GM19193 (cell line): ENCODE measurements at regions not wholly inside any gene's neighbourhood (a gene's known extent, or its start where the extent isn't known, plus 50 kb on each side); places are given as distances from the start of the nearest gene placed in this dataset.

Experiments used
- POLR2A ChIP-seq: IDR thresholded peaks from 4 replicates; pipeline ENCODE4 v1.6.1; 2011; ENCODE audit not compliant: insufficient read depth, insufficient read length; ENCODE audit errors: extremely low read depth

DNA sequence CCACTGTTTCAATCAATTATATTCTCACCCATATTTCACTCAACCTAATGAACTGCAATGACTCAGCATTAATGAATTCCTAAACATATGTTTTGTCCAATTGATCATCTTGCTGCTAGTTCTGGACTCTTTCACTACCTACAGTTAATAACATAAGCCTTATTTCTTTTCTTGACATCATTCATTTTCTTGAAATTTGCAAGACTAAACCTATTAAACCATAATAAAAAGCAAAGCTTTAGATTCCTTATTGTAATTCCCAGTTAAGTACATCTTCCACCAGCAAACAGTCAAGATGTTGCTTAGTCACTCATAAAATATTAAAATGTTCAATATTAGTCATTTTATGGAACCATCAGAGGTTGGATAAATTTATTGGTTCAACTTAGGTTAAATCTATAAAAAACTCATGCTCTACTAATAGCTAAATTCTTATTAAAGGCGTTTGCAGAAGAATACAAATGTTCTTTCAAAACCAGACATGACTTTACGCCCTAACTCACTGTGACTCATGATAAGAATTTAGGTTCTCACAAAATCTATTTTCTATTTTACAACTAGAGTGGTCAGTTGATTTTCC lies 599.4 kb downstream of the RNF144A start:
- no peak for TF ChIP-seq POLR2A

DNA sequence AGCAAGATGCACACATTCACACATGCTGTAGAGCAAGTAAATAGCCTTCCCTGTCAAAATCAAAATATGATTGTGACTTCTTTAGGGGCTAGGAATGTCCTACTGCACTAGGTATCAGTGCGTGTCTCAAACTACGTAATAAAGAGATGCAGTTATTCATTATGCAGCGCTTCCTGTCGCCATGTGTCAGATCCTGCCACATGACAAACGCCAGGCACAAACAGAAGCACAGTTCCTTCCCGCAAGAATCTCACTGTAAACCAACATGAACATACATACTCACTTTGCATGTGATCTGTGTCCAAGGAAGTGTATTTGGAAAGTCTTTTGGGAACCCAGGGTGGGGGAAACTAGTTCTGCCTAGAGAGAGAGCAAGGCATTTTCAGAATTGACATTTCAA lies 599.9 kb downstream of the RNF144A start:
- no peak for TF ChIP-seq POLR2A

DNA sequence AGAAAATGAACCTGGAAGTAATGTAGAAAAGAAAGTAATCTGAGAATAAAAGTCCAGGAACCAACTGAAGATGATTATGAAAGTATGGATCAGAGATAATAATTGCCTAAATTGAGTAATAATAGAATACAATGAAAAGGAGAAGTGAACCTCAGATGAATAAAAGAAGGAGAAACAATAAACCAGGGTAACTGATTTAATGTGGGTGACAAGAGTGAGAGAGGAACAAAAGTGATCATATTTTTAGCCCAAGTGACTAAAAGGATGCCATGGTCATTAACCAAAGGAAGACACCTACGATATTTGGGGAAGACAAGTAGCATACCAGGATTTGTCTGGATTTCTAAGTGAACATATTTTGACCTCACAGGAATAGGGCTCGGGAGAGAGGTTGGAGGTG lies 600.6 kb downstream of the RNF144A start:
- no peak for TF ChIP-seq POLR2A

DNA sequence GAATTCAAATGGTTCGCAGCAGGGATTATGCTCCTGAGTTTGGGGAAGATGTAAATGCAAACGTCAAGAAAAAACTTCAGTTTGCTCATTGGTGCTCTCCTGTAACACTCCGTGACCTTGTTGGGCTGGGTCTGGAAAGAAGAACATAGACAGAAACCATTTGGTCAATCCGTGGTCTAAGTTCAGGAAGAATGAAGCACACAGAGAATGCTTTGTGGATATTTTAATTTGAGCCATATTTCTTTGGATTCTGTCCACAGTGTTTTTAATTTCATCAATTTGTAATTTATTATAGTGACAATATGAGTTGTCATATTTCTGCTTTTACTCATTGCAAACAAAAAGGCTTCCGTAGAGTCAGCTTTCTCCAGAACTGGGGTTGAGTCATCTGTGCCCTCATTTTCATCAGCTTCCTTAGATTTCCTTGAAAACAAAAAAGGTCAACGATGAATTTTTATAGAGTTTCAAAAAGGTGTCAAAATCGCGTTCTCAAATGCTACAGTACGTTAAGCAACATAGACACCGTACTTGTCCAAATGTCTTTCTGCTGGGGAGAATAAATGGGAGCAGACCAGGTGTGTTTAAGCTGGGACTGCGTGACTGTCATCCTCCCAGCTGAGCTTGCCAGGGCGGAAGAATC lies 606.4 kb downstream of the RNF144A start:
- TF ChIP-seq POLR2A: no peak

DNA sequence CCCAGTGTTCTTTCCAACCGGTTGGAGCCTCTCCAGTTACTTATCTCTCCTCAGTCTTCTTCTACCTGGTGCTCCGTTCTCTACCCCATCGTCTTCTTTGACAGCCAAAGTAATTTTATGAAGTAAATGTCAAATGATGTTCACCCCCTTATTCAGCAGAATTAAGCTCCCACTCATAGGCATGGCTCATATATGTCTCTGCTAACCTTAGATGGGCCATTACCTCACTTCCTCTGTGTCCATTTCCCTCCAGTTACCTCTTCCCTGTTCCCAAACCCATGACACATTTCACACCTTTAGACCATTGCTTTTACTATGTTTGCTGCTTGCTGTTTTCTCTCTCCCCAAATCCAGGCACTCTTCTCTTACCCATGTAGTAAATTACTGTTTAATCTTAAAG lies 607.0 kb downstream of the RNF144A start:
- no peak for TF ChIP-seq POLR2A

DNA sequence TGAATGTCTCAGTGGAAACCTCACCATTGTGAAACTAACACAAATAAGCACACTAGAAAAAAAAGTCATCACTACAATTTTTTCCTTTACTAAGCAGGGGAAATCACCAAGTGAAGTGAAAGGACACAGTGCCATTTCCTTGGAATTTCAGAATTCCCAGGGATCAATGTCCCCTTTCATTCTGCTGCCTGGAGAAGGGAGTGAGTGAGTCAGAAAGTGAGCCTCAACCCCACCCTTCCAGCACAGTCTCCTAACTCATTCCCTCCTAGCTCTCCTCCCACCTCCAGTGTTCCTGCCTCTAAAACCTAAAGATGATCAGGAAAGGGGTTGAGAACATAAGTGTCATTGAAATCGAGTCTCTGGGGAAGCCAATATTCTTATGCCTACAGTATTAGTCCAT lies 608.5 kb downstream of the RNF144A start:
- no peak for TF ChIP-seq POLR2A

DNA sequence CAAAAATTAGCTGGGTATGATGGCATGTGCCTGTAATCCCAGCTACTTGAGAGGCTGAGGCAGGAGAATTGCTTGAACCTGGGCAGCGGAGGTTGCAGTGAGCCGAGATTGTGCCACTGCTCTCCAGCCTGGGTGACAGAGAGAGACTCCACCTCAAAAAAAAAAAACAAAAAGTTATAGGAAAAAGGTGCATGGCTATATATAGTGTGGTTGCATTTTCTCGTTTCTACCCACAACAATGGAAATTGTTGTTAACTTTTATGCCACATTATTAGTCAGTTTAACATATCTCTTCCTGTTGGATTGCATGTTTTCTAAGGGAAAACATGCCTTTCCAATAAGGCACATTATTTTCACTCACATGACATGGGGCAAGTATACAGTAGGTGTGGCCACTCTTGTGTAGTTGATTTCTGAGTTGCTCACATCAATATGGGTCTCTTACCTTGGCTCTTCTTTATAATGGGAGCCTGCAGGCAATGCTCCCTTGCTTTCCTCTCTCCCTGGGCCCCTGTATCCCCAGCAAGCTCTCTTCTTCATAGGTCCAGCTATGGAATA lies 610.0 kb downstream of the RNF144A start:
- TF ChIP-seq POLR2A: no peak

GRCh38 chr2:7530001-7530400 lies 612.8 kb downstream of the RNF144A start:
- no peak for TF ChIP-seq POLR2A

DNA sequence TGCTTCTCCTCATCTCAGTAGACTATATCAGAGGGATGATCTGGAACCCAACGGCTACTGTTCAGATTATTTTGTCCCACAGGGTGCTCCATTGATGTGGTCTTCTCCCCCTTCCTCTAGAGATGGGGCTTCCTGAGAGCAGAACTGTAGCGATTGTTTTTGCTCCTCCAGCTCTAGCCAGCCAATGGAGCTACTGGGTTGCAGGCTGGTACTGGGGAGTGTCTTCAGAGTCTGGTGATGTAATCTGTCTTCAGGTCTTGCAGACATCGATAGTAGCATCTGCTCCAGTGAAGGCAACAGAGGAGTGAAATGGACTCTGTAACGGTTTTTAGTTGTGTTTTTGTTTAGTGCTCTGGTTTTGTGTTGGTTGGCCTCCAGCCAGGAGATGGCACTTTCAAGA lies 621.9 kb downstream of the RNF144A start:
- TF ChIP-seq POLR2A: no peak

DNA sequence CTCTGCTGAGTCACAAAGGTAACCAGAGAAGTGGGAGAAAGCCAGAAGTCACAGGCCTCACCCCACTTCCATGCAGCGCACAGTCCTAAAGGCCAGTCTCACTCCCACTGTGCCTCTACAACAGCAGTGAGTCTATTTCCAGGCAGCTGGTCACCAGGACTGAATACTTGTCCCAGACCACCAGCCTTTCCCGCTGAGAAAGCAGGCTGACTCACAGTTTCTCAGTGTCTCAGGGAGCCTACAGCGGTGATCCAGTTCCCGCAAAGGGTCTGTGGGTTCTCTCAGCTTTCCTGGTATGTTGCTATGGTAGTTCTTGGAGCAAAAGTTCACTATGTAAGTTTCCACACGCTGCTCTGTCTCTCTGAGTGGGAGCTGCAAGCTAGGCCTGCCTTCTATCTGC lies 622.5 kb downstream of the RNF144A start:
- no peak for TF ChIP-seq POLR2A

DNA sequence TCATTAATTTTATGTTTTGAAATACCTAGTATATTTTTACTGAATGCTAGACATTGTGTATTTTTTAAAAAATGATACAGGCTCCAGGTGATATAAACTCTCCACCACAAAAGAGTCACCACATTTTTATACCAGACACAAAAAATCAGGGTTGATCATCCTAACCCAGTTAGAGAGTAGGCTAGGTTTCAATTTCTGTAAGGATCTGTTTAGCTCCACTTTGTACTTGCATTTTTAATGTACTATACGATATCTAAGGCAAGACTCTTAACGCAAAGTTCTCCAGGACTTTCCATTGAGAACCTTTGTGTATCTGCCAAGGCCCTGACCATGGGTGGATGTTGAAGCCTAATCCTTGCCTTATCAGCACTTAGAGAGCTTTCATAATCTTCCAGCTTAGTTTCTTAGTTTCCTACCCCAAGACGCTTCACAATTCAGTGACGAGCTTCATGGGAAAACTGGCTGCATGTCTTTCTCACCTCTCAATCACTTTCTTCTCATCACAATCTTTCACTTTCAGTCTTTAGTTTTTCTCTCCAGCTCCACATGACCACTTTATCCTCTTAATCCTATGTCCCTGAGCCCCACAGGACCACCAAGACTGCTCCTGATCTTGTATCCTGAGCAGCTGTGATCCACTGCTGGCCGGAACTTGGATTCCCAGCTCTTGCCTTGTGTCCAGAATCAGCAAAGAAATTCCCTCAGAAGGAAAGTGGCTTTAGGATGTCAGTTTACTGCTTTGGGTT lies 635.8 kb downstream of the RNF144A start:
- no peak for TF ChIP-seq POLR2A

- TF ChIP-seq POLR2A: no peak
Measured at GRCh38 chr2:7555260-7555659, 638.0 kb downstream of the RNF144A start.

DNA sequence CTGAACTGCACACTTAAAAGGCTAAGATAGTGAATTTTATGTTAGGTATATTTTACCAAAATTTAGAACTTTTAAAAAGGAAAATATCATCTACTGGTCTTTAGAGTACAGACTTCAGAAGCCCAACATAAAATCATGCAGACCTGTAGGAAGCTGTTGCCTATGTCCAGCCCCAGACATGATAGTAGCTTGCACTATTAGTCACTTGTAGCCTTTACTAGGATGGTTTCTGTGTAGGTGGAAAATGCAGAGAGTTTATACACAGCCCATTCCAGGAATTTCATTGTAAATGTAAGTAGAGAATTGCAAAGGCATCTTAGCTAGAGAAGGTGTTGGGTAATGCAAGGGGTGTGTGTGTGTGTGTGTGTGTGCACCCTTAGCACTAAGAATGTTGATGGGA lies 640.2 kb downstream of the RNF144A start:
- no peak for TF ChIP-seq POLR2A

DNA sequence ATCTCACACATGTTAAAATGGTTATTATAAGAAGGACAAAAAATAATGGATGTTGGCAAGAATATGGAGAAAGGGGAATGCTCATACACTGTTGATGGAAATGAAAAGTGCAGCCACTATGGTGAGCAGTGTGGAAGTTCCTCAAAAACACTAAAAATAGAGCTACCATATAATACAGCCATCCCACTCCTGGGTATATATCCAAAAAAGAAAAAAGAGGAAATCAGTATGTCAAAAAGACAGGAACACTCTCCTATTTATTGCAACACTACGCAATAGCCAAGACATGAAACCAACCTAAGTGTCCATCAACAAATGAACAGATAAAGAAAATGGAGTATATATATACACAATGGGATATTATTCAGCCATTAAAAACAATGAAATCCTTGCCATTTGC lies 642.6 kb downstream of the RNF144A start:
- TF ChIP-seq POLR2A: no peak

- TF ChIP-seq POLR2A: no peak
Measured at GRCh38 chr2:7566382-7566881, 649.2 kb downstream of the RNF144A start.

DNA sequence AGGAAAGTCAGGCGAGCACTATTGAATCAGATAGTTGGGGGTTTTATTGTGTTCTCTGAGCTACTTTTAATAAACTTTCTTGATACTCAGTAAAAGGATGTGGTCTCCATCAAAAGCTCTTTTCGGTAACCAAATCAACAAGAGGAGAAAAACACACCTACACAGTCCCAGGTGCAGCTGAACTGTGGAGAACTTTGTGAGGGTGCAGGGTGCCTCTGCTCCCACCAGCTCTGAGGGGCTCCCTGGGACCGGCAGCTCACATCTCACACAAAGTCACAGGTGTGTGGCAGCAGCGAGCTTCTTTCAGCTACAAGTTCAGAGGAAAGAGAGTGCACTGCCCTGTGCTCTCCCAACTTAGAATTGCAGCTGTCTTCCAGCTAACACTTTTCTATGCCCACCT lies 650.4 kb downstream of the RNF144A start:
- TF ChIP-seq POLR2A: no peak
